HCT116 (cell line): ENCODE measurements at regions not wholly inside any gene's neighbourhood (a gene's known extent, or its start where the extent isn't known, plus 50 kb on each side); places are given as distances from the start of the nearest gene placed in this dataset.

Source experiments
- ATAC-seq: fragments of 200-7000 bp; cut with Tn5 transposase; 2 replicates; pipeline ENCODE4 v1.9.1; 2020; ENCODE audit warnings: mild to moderate bottlenecking, moderate library complexity
- BruUV-seq: library from RNA; stranded (reverse); fragments of 400-500 nt; replicated peaks from 2 replicates; lab custom pipeline; 2021; lab: Mats Ljungman, UMichigan
- CTCF ChIA-PET: fragments of 300-600 bp; sonication (Branson Sonifier 250); formaldehyde crosslinking; loops from one replicate; lab custom pipeline; 2021; ENCODE audit warnings: antibody characterized with exemption; lab: Charles Lee
- POLR2A ChIA-PET: fragments of 300-600, 350-600 bp; sonication (Branson Sonifier 250); formaldehyde crosslinking; loops from one replicate; lab custom pipeline; 2021; ENCODE audit warnings: antibody characterized with exemption; lab: Charles Lee
- RAD21 ChIA-PET, 2 experiments: fragments of 300-600 bp; sonication (Branson Sonifier 250); formaldehyde crosslinking; loops; one replicate each; lab custom pipeline; 2023; ENCODE audit warnings: low total read pairs in 2 of 2; ENCODE audit not compliant: uncharacterized antibody in 2 of 2, unreplicated experiment in 2 of 2, low non-redundant PET in 1 of 2; lab: Charles Lee
- DNase-seq: peaks from one replicate; pipeline ENCODE4 v3.0.0-alpha.2; 2010; ENCODE audit warnings: low read depth, low spot score
- H2AFZ ChIP-seq: fragments of 200-600 bp; shearing (Covaris generic), sonication (generic); 2 replicates; pipeline ENCODE4 v1.6.1; 2017; ENCODE audit warnings: low read depth, mixed run types, mixed read lengths, antibody characterized with exemption, low read length; ENCODE audit not compliant: poor library complexity, severe bottlenecking
- H3K27ac ChIP-seq: 2 replicates; pipeline ENCODE4 v1.5.1; 2012; ENCODE audit warnings: low read depth, low read length
- H3K27me3 ChIP-seq: fragments of 200-600 bp; sonication (generic); 2 replicates; pipeline ENCODE4 v1.6.1; 2016; ENCODE audit warnings: mixed run types, low read length, mixed read lengths; ENCODE audit not compliant: insufficient read depth
- H3K36me3 ChIP-seq, 2 experiments: fragments of 200-500 bp in 1 of 2; fragments of 200-600 bp in 1 of 2; sonication (Bioruptor generic) in 1 of 2; sonication (generic) in 1 of 2; 2 replicates each; pipeline versions ENCODE4 v1.5.1 to v1.6.1; 2014 to 2016; ENCODE audit warnings: low read length in 2 of 2, inconsistent platforms in 1 of 2, mixed read lengths in 1 of 2, mixed run types in 1 of 2; ENCODE audit not compliant: insufficient read depth in 2 of 2, control insufficient read depth in 1 of 2
- H3K4me1 ChIP-seq, 2 experiments: fragments of 200-600 bp in 1 of 2; sonication (generic) in 1 of 2; 2 replicates each; pipeline versions ENCODE4 v1.5.1 to v1.6.1; 2012 to 2017; ENCODE audit warnings: low read length in 2 of 2, inconsistent platforms in 1 of 2, mild to moderate bottlenecking in 1 of 2, mixed read lengths in 1 of 2, mixed run types in 1 of 2, moderate library complexity in 1 of 2; ENCODE audit not compliant: insufficient read depth in 2 of 2, control insufficient read depth in 1 of 2
- H3K4me2 ChIP-seq: fragments of 200-600 bp; sonication (generic); 2 replicates; pipeline ENCODE4 v1.6.1; 2017; ENCODE audit warnings: mixed run types, low read length, mixed read lengths
- H3K4me3 ChIP-seq, 2 experiments: fragments of 200-600 bp in 1 of 2; sonication (generic) in 1 of 2; replicated peaks in 1 of 2; 2 replicates each; pipeline ENCODE4 v1.5.1; 2011 to 2016; ENCODE audit warnings: low read length in 2 of 2, control low read depth in 1 of 2, low read depth in 1 of 2, mild to moderate bottlenecking in 1 of 2, mixed read lengths in 1 of 2, mixed run types in 1 of 2
- H3K79me2 ChIP-seq: fragments of 200-600 bp; sonication (generic); 2 replicates; pipeline ENCODE4 v1.6.1; 2017; ENCODE audit warnings: mild to moderate bottlenecking, mixed run types, low read length, moderate library complexity, mixed read lengths; ENCODE audit not compliant: insufficient read depth
- H3K9ac ChIP-seq: fragments of 200-600 bp; sonication (generic); 2 replicates; pipeline ENCODE4 v1.6.1; 2016; ENCODE audit warnings: low read length, mixed read lengths
- H3K9me2 ChIP-seq: fragments of 200-600 bp; sonication (generic), shearing (Covaris generic); 2 replicates; pipeline ENCODE4 v1.6.1; 2017; ENCODE audit warnings: mixed run types, mild to moderate bottlenecking, moderate library complexity; ENCODE audit not compliant: insufficient read depth
- H3K9me3 ChIP-seq, 2 experiments: fragments of 200-500 bp in 1 of 2; fragments of 200-600 bp in 1 of 2; sonication (Bioruptor generic) in 1 of 2; sonication (generic) in 1 of 2; 2 replicates each; pipeline ENCODE4 v1.6.1; 2014 to 2017; ENCODE audit warnings: low read length in 2 of 2, mixed read lengths in 2 of 2, inconsistent platforms in 1 of 2, low read depth in 1 of 2, mild to moderate bottlenecking in 1 of 2, mixed run types in 1 of 2, moderate library complexity in 1 of 2; ENCODE audit not compliant: control insufficient read depth in 1 of 2, insufficient read depth in 1 of 2
- H4K20me1 ChIP-seq: fragments of 200-600 bp; sonication (generic), shearing (Covaris generic); 2 replicates; pipeline ENCODE4 v1.6.1; 2017; ENCODE audit warnings: mixed run types, mild to moderate bottlenecking, moderate library complexity; ENCODE audit not compliant: insufficient read depth
- CEBPB ChIP-seq: IDR thresholded peaks from 2 replicates; pipeline ENCODE4 v1.6.1; 2012; ENCODE audit warnings: low read depth
- CTCF ChIP-seq, 3 experiments: fragments of 200-600 bp in 1 of 3; sonication (generic) in 1 of 3; IDR thresholded peaks in 2 of 3; conservative IDR thresholded peaks in 1 of 3; 2 replicates each; pipeline ENCODE4 v1.5.1; 2012 to 2017; ENCODE audit warnings: low read depth in 2 of 3, low read length in 2 of 3, antibody characterized with exemption in 1 of 3, borderline replicate concordance in 1 of 3, control low read depth in 1 of 3, mild to moderate bottlenecking in 1 of 3, mixed read lengths in 1 of 3, mixed run types in 1 of 3, moderate library complexity in 1 of 3; ENCODE audit not compliant: insufficient read depth in 1 of 3
- ELF1 ChIP-seq: IDR thresholded peaks from 2 replicates; pipeline ENCODE4 v1.6.1; 2012; ENCODE audit warnings: low read depth, borderline replicate concordance
- POLR2A ChIP-seq: IDR thresholded peaks from 2 replicates; pipeline ENCODE4 v1.7.0; 2011; ENCODE audit warnings: borderline replicate concordance; ENCODE audit not compliant: insufficient read depth, insufficient read length; ENCODE audit errors: extremely low read depth
- SIN3A ChIP-seq: IDR thresholded peaks from 2 replicates; pipeline ENCODE4 v1.6.1; 2012; ENCODE audit warnings: low read depth
- SRF ChIP-seq: IDR thresholded peaks from 2 replicates; pipeline ENCODE4 v1.6.1; 2012; ENCODE audit warnings: low read depth
- TCF7L2 ChIP-seq: IDR thresholded peaks from 2 replicates; pipeline ENCODE4 v1.7.0; 2011; ENCODE audit warnings: borderline replicate concordance, inconsistent platforms; ENCODE audit not compliant: insufficient read depth, insufficient read length; ENCODE audit errors: extremely low read depth
- ZBTB33 ChIP-seq: IDR thresholded peaks from 2 replicates; pipeline ENCODE4 v1.6.1; 2011; ENCODE audit warnings: mild to moderate bottlenecking, low read length, moderate library complexity; ENCODE audit not compliant: insufficient replicate concordance; ENCODE audit errors: extremely low read depth
- ZNF274 ChIP-seq: fragments of 200-500 bp; sonication (Bioruptor generic); IDR thresholded peaks from 2 replicates; pipeline ENCODE4 v1.6.1; 2014; ENCODE audit warnings: mild to moderate bottlenecking, low read depth, low read length, inconsistent platforms
- intact Hi-C: fragments of 100-400 bp; cut with micrococcal nuclease; formaldehyde crosslinking; loops from 2 replicates; pipeline ENCODE4 v1.10.0; 2022
- TF ChIP-seq, protein P1 (sequence below): IDR thresholded peaks from 2 replicates; pipeline ENCODE4 v1.6.1; 2012

DNA sequence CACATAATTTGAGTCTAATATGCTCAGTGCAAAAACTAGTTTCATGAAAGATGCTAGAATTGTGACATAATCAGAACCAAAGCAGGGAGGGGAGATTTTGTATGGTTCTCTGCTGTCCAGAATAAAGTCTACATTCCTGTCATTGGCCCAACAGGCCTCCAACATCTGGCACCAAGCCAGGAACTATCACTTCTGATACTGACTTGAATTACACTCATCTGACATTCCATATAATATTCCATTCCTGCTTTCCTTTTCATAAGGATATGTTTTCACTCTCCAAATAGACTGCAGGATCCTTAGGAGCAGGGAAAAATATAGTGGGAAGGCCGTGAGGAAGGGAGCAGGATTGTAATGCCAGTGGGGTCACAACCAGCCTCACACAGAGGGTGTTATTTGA lies 84.6 kb upstream of the BTN3A2 start:
- intact Hi-C loops = no loop called here
- Histone ChIP-seq H3K27ac (no peak overlapping the region), H3K4me3 (no peak overlapping the region), H3K27me3 (no peaks in the 10 kb centered on the region), H3K4me1 (peaks cover 0 to 7% of the 10 kb centered on the region in 2 experiments; a peak in 3 of 4 replicates), H3K36me3 (no peaks in the 10 kb centered on the region), H4K20me1 (no peaks in the 10 kb centered on the region), H2AFZ (no peak overlapping the region), H3K9me3 (no peaks in the 10 kb centered on the region), H3K9me2 (no peaks in the 10 kb centered on the region), H3K4me2 (no peak overlapping the region), H3K79me2 (no peaks in the 10 kb centered on the region), H3K9ac (no peak overlapping the region)
- TF ChIP-seq ELF1 = no peak
- no peak for TF ChIP-seq CTCF (IDR thresholded peaks at IDR 0.05 in 2 of 3, conservative IDR thresholded peaks at IDR 0.05 in 1 of 3; ENCODE audit: borderline replicate concordance in 1 of 3, insufficient read depth in 1 of 3, low read depth in 2 of 3, low read length in 2 of 3)
- no peak for TF ChIP-seq CEBPB
- TF ChIP-seq POLR2A = no peak
- TF ChIP-seq TCF7L2 = no peak
- no peak for TF ChIP-seq ZNF274
- no peak for DNase-seq
- POLR2A ChIA-PET = no interaction called here
- no peak for ATAC-seq
- CTCF ChIA-PET = no interaction called here
- RAD21 ChIA-PET = no interaction called here
- no TSS peak for BruUV-seq

DNA sequence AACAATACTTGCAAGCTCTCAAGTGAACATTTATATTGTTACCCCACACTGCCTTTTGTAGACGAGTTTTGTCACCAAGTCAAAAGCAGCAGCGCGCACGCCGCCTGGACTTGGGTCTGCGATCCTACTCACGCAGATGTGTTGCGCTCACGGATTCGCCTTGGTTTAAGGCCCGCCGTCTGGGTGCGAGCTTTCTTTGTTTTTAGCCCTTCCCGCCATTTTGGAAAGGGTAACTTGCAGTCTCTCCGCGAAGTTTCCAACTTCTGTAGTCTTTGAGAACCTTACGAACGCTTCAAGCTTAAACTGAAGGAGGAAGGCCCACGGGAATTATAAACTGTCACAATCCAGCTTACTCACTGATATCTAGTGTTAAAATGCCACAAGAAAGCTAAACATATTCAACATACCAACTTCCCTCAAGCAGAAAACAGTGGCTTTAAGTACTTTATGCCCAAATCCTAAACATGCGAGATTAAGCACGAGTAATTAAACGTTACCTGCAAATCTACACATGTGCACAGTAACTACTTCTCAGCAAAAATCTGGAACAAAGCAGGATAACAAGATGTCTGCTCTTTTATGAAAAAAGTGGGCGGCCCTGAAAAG lies 80.4 kb upstream of the BTN3A2 start:
- H3K4me1 ChIP-seq = peaks cover 2 to 17% of the 10 kb centered on the region in 2 experiments; a peak in 3 of 4 replicates
- POLR2A ChIA-PET = interaction anchor here (0.7 to 2.1 kb wide), 7 partner anchors 12 to 849 kb away, joined by 3 to 12 read pairs (median 4); a partner anchor contains a TSS
- H4K20me1 ChIP-seq = no peaks in the 10 kb centered on the region
- no peaks in the 10 kb centered on the region for H3K36me3 ChIP-seq
- no peak for ATAC-seq
- BruUV-seq = no TSS peak
- DNase-seq = no peak
- intact Hi-C loops = loop anchor here (1.0 kb wide), 1 partner anchor 80 kb away; a partner anchor contains a TSS
- peak overlapping the region in 1 of 2 experiments; percentile 56; a peak in 2 of 4 replicates for H3K4me3 ChIP-seq
- no peaks in the 10 kb centered on the region for H3K79me2 ChIP-seq
- RAD21 ChIA-PET = no interaction called here
- peak overlapping the region; percentile 95 for H2AFZ ChIP-seq
- CTCF ChIA-PET = no interaction called here
- H3K27ac ChIP-seq = peak overlapping the region; percentile 77
- peaks cover 4 to 10% of the 10 kb centered on the region in 2 experiments; a peak in 3 of 4 replicates for H3K9me3 ChIP-seq
- no peaks in the 10 kb centered on the region for H3K9me2 ChIP-seq
- H3K4me2 ChIP-seq = peak overlapping the region; percentile 81
- H3K9ac ChIP-seq = no peak overlapping the region
- H3K27me3 ChIP-seq = no peaks in the 10 kb centered on the region
- TF ChIP-seq POLR2A (no peak), CEBPB (no peak), SIN3A (no peak), ZBTB33 (no peak), ZNF274 (no peak), SRF (no peak)
- TF ChIP-seq, protein P1, sequence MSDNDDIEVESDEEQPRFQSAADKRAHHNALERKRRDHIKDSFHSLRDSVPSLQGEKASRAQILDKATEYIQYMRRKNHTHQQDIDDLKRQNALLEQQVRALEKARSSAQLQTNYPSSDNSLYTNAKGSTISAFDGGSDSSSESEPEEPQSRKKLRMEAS = no peak
